DOHH2 (cell line): ENCODE measurements at regions not wholly inside any gene's neighbourhood (a gene's known extent, or its start where the extent isn't known, plus 50 kb on each side); places are given as distances from the start of the nearest gene placed in this dataset.

Experiments used
- H3F3A ChIP-seq: fragments of 200-600 bp; sonication (generic), shearing (Covaris generic); 2 replicates; pipeline ENCODE4 v1.6.0; 2016; ENCODE audit warnings: antibody characterized with exemption, mild to moderate bottlenecking; ENCODE audit not compliant: control insufficient read depth, insufficient read depth
- H3K27ac ChIP-seq: fragments of 200-600 bp; sonication (generic); 2 replicates; pipeline ENCODE4 v1.5.1; 2014; ENCODE audit warnings: low read depth, mild to moderate bottlenecking, low read length, moderate library complexity
- H3K27me3 ChIP-seq: fragments of 200-600 bp; sonication (generic); 2 replicates; pipeline ENCODE4 v1.6.1; 2014; ENCODE audit warnings: mild to moderate bottlenecking, low read length, mixed read lengths; ENCODE audit not compliant: control insufficient read depth
- H3K36me3 ChIP-seq: fragments of 200-600 bp; sonication (generic); 2 replicates; pipeline ENCODE4 v1.6.1; 2014; ENCODE audit warnings: mild to moderate bottlenecking, low read length, moderate library complexity, mixed read lengths; ENCODE audit not compliant: control insufficient read depth
- H3K4me1 ChIP-seq: fragments of 200-600 bp; sonication (generic); 2 replicates; pipeline ENCODE4 v1.6.1; 2014; ENCODE audit warnings: mild to moderate bottlenecking, low read length, mixed read lengths; ENCODE audit not compliant: control insufficient read depth
- H3K4me2 ChIP-seq: fragments of 200-600 bp; sonication (generic); 2 replicates; pipeline ENCODE4 v1.6.0; 2014; ENCODE audit warnings: mild to moderate bottlenecking, low read length, moderate library complexity
- H3K4me3 ChIP-seq: fragments of 200-600 bp; sonication (generic); 2 replicates; pipeline ENCODE4 v1.5.1; 2014; ENCODE audit warnings: mild to moderate bottlenecking, low read length, mixed read lengths
- H3K79me2 ChIP-seq: fragments of 200-600 bp; sonication (generic); 2 replicates; pipeline ENCODE4 v1.6.1; 2014; ENCODE audit warnings: mild to moderate bottlenecking, low read length, mixed read lengths; ENCODE audit not compliant: control insufficient read depth
- H3K9me2 ChIP-seq: fragments of 200-600 bp; sonication (generic); replicated peaks from 2 replicates; pipeline ENCODE4 v1.6.1; 2014; ENCODE audit warnings: mild to moderate bottlenecking, low read length, mixed read lengths; ENCODE audit not compliant: control insufficient read depth
- H3K9me3 ChIP-seq: fragments of 200-600 bp; sonication (generic); 2 replicates; pipeline ENCODE4 v1.6.1; 2014; ENCODE audit warnings: antibody characterized with exemption, low read length, mixed read lengths; ENCODE audit not compliant: control insufficient read depth, insufficient read depth
- H4K20me1 ChIP-seq: fragments of 200-600 bp; sonication (generic); 2 replicates; pipeline ENCODE4 v1.6.0; 2014; ENCODE audit warnings: low read depth, mild to moderate bottlenecking, antibody characterized with exemption, low read length, moderate library complexity; ENCODE audit not compliant: control insufficient read depth, insufficient read depth
- EZH2phosphoT487 ChIP-seq: fragments of 200-600 bp; sonication (generic); IDR thresholded peaks from 2 replicates; pipeline ENCODE4 v1.6.1; 2017; ENCODE audit warnings: borderline replicate concordance, mild to moderate bottlenecking, antibody characterized with exemption, low read length, moderate library complexity, mixed read lengths
- TF ChIP-seq, protein P1 (sequence below): fragments of 200-600 bp; sonication (generic); IDR thresholded peaks from one replicate; pipeline ENCODE4 v1.5.1; 2014; ENCODE audit warnings: antibody characterized with exemption, mild to moderate bottlenecking, low read depth, low read length; ENCODE audit not compliant: poor library complexity, severe bottlenecking

DNA sequence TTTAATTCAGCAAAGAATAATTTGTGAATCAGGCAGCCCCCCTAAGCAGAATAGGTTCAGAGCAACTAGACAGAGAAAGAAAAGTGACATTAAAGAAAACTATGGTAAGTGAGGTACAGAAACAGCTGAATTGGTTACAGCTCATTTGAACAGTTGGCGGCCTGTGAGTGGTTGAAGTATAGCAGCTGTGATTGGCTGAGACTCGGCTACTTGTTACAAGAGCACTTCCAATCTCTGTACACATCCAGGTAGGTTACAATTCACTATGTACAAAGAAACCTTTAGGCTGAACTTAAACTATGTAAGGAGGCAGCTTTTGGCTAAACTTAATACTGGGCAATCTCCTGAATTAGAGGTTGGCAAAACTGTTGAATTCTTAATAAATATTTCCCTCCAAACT lies 171.1 kb upstream of the LHX8 start:
- no peak overlapping the region for H3K4me2 ChIP-seq
- no peaks in the 10 kb centered on the region for H3K36me3 ChIP-seq
- no peaks in the 10 kb centered on the region for H3F3A ChIP-seq
- peaks cover 15% of the 10 kb centered on the region for H3K4me1 ChIP-seq
- H4K20me1 ChIP-seq = no peaks in the 10 kb centered on the region
- H3K9me2 ChIP-seq = no peaks in the 10 kb centered on the region
- H3K9me3 ChIP-seq = no peaks in the 10 kb centered on the region
- H3K27ac ChIP-seq = no peak overlapping the region
- H3K27me3 ChIP-seq = no peaks in the 10 kb centered on the region
- no peaks in the 10 kb centered on the region for H3K79me2 ChIP-seq
- no peak overlapping the region for H3K4me3 ChIP-seq
- TF ChIP-seq, protein P1, sequence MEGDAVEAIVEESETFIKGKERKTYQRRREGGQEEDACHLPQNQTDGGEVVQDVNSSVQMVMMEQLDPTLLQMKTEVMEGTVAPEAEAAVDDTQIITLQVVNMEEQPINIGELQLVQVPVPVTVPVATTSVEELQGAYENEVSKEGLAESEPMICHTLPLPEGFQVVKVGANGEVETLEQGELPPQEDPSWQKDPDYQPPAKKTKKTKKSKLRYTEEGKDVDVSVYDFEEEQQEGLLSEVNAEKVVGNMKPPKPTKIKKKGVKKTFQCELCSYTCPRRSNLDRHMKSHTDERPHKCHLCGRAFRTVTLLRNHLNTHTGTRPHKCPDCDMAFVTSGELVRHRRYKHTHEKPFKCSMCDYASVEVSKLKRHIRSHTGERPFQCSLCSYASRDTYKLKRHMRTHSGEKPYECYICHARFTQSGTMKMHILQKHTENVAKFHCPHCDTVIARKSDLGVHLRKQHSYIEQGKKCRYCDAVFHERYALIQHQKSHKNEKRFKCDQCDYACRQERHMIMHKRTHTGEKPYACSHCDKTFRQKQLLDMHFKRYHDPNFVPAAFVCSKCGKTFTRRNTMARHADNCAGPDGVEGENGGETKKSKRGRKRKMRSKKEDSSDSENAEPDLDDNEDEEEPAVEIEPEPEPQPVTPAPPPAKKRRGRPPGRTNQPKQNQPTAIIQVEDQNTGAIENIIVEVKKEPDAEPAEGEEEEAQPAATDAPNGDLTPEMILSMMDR = no peak
- no peak for TF ChIP-seq EZH2phosphoT487

DNA sequence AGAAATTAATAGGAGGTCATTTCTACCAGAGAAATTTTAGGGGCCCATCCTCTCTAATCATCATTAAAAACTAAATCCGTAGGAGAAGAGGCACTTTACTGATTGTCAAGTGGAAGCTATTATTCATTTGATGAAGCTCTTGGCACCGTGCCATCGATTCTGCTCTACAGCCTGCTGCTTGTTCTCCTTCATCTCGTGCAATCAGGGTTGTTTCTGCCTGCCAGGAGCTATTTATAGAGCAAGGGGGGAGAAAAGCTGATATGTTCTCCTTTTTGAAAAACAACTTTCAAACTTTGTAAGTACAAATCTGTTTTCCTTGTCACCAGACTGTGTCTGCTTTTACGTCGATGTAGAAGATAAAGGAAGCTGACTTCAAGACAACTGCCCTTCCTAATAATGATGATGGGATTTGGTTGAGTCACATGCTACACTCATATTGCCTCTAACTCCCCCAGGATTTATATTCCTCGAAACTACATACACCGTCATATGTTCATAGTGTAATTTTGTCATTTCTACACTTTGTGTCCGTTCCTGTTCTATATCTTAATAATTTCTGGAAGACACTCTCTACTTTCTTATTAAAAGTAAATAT lies 169.6 kb upstream of the LHX8 start:
- Histone ChIP-seq H3K27ac (no peak overlapping the region), H3K4me3 (peak overlapping the region; percentile 30), H3K27me3 (no peaks in the 10 kb centered on the region), H3K4me2 (peak overlapping the region; percentile 53), H3K4me1 (peaks cover 15% of the 10 kb centered on the region), H3K79me2 (no peaks in the 10 kb centered on the region), H3K9me2 (no peaks in the 10 kb centered on the region), H3K36me3 (no peaks in the 10 kb centered on the region), H4K20me1 (no peaks in the 10 kb centered on the region), H3F3A (no peaks in the 10 kb centered on the region), H3K9me3 (no peaks in the 10 kb centered on the region)
- TF ChIP-seq EZH2phosphoT487 = no peak
- TF ChIP-seq, protein P1 = no peak

DNA sequence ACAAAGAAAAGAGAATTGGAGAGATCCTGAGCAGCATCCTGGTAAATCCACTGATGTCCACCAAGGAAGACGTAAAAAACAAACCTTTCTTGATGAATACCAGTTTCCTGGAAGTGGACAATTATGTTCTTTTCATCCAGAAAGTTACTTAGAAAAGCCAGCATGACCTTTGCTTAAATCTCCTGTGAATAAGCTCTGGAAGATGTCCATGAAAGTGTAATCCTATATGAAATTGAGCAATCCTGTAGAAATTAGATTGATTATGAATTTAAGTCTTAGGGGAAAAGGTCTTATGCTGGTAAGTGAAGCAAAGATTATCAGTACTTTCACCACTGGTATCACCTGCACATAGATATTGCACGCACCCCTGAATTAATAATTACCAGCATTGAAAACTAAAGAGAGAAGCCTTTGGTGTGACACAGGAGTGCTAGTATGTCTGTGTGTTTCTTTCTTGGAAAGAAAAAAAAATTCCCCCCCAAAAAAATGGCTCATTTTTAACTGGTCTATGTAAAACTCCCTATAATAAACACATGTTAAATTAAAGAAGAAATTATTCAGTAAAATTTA lies 164.5 kb upstream of the LHX8 start:
- Histone ChIP-seq H3K4me1 (peaks cover 9% of the 10 kb centered on the region), H3K36me3 (no peaks in the 10 kb centered on the region), H3F3A (no peaks in the 10 kb centered on the region), H3K9me2 (no peaks in the 10 kb centered on the region), H3K9me3 (no peaks in the 10 kb centered on the region), H3K27ac (no peak overlapping the region), H3K4me3 (no peak overlapping the region), H3K79me2 (no peaks in the 10 kb centered on the region), H4K20me1 (no peaks in the 10 kb centered on the region), H3K4me2 (no peak overlapping the region), H3K27me3 (no peaks in the 10 kb centered on the region)
- TF ChIP-seq EZH2phosphoT487 = no peak
- TF ChIP-seq, protein P1 = no peak
